ENCODE measurements at regions not wholly inside any gene's neighbourhood (a gene's known extent, or its start where the extent isn't known, plus 50 kb on each side); places are given as distances from the start of the nearest gene placed in this dataset.

DNA sequence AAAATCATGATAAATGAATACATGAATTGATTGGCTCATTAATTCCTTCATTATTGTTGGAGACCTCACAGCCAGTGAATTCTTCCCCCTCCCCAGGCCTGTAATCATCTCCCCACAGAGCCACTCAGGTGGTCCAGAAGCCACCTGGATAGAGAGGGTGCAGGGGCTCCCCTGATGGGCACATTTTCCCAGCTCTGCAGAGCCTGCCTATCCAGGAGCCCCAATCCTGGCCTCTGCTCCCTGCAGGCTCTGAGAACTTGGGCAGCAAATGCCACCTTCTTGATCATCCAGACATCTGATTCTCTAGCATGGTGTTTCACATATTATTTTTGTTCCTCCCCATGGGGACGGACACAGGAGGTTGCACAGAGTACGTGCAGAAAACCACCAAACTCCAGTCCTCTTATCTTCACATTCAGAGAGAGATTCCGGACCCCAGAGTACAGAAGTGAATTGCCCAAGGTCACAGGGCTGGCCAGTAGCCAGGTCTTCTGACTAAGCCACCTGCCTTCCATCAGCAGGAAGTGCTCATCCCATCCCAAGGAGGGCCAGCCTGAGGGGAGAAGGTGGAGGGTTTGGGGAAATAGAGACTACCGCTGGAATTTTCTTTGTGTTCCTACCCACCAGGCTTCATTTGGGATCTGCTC, 348.0 kb downstream of the BUD13 start (continued):
- no peak for TF ChIP-seq ELF4 (CRISPR knock-in tag; IDR thresholded peaks at IDR 0.05; ENCODE audit: borderline replicate concordance)
- no peak for TF ChIP-seq ZNF740 (CRISPR knock-in tag; IDR thresholded peaks at IDR 0.05)
- no peak for TF ChIP-seq E2F2 (CRISPR knock-in tag; IDR thresholded peaks at IDR 0.05; ENCODE audit: borderline replicate concordance)
- no peak for TF ChIP-seq KDM5A (IDR thresholded peaks at IDR 0.05; ENCODE audit: borderline replicate concordance, low read length)
- no peak for TF ChIP-seq ZNF841 (CRISPR knock-in tag; IDR thresholded peaks at IDR 0.05; ENCODE audit: borderline replicate concordance)
- TF ChIP-seq ZNF329 (CRISPR knock-in tag; IDR thresholded peaks at IDR 0.05; ENCODE audit: low read depth): no peak
- no peak for TF ChIP-seq ZNF670 (CRISPR knock-in tag; IDR thresholded peaks at IDR 0.05; ENCODE audit: borderline replicate concordance)
- TF ChIP-seq, protein P1, sequence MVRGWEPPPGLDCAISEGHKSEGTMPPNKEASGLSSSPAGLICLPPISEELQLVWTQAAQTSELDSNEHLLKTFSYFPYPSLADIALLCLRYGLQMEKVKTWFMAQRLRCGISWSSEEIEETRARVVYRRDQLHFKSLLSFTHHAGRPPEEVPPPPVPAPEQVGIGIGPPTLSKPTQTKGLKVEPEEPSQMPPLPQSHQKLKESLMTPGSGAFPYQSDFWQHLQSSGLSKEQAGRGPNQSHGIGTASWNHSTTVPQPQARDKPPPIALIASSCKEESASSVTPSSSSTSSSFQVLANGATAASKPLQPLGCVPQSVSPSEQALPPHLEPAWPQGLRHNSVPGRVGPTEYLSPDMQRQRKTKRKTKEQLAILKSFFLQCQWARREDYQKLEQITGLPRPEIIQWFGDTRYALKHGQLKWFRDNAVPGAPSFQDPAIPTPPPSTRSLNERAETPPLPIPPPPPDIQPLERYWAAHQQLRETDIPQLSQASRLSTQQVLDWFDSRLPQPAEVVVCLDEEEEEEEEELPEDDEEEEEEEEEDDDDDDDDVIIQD (CRISPR knock-in tag; IDR thresholded peaks at IDR 0.05; ENCODE audit: low read depth): peak; percentile 50; the same call in 1 of the 2 replicates
- TF ChIP-seq, protein P2, sequence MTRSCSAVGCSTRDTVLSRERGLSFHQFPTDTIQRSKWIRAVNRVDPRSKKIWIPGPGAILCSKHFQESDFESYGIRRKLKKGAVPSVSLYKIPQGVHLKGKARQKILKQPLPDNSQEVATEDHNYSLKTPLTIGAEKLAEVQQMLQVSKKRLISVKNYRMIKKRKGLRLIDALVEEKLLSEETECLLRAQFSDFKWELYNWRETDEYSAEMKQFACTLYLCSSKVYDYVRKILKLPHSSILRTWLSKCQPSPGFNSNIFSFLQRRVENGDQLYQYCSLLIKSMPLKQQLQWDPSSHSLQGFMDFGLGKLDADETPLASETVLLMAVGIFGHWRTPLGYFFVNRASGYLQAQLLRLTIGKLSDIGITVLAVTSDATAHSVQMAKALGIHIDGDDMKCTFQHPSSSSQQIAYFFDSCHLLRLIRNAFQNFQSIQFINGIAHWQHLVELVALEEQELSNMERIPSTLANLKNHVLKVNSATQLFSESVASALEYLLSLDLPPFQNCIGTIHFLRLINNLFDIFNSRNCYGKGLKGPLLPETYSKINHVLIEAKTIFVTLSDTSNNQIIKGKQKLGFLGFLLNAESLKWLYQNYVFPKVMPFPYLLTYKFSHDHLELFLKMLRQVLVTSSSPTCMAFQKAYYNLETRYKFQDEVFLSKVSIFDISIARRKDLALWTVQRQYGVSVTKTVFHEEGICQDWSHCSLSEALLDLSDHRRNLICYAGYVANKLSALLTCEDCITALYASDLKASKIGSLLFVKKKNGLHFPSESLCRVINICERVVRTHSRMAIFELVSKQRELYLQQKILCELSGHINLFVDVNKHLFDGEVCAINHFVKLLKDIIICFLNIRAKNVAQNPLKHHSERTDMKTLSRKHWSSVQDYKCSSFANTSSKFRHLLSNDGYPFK (CRISPR knock-in tag; IDR thresholded peaks at IDR 0.05; ENCODE audit: borderline replicate concordance): no peak
- TF ChIP-seq ZNF101 (CRISPR knock-in tag; IDR thresholded peaks at IDR 0.05; ENCODE audit: borderline replicate concordance, low read depth): no peak
- no peak for TF ChIP-seq ZMAT5 (CRISPR knock-in tag; IDR thresholded peaks at IDR 0.05; ENCODE audit: borderline replicate concordance, low read depth)
- TF ChIP-seq SRY (CRISPR knock-in tag; IDR thresholded peaks at IDR 0.05): no peak
- no peak for TF ChIP-seq ZXDC (CRISPR knock-in tag; IDR thresholded peaks at IDR 0.05)
- TF ChIP-seq FOXM1 (CRISPR knock-in tag; IDR thresholded peaks at IDR 0.05): no peak
- TF ChIP-seq ZNF644 (CRISPR knock-in tag; IDR thresholded peaks at IDR 0.05; ENCODE audit: low read depth): no peak; the same call in 1 of the 2 replicates
- no peak for TF ChIP-seq ZNF143 (CRISPR knock-in tag; IDR thresholded peaks at IDR 0.05)
- TF ChIP-seq BHLHE40 (IDR thresholded peaks at IDR 0.05; ENCODE audit: low read length): no peak
- TF ChIP-seq SOX13 (IDR thresholded peaks at IDR 0.05): 0 out of 2 replicates have a peak, but pooled peaks have one; percentile 28
- peak in 1 of 2 experiments; percentile 75; a peak in 2 of 4 replicates for TF ChIP-seq SOX13 (CRISPR knock-in tag; conservative IDR thresholded peaks at IDR 0.05 in 1 of 2, IDR thresholded peaks at IDR 0.05 in 1 of 2)

Data from HepG2 (cell line).